ENCODE measurements at regions not wholly inside any gene's neighbourhood (a gene's known extent, or its start where the extent isn't known, plus 50 kb on each side); places are given as distances from the start of the nearest gene placed in this dataset.
A peak's percentile ranks its signal among the peaks of the same experiment; 100 is the strongest.
"Not testable (repeated sequence)": the region's sequence is repeated elsewhere in the genome, so short reads cannot be mapped to it uniquely, and the experiment has no call there.

- no peak overlapping the region for H4K5ac ChIP-seq (ENCODE audit: low read length)
- no peak overlapping the region for H4K8ac ChIP-seq (ENCODE audit: low read depth, low read length)
- no peak overlapping the region for H3K4ac ChIP-seq (ENCODE audit: low read depth, low read length)
- H3K27me3 ChIP-seq (ENCODE audit: insufficient read depth, low read length, poor library complexity) = no peaks in the 10 kb centered on the region
- no CpG with 5 or more reads among the region's 5 CpGs for WGBS (ENCODE audit: extremely low coverage, insufficient coverage, low lambda C conversion rate)
- no peak overlapping the region for H3K27ac ChIP-seq (ENCODE audit: low read depth, low read length)
- no peak for DNase-seq
- no peak overlapping the region for H2BK5ac ChIP-seq (ENCODE audit: low read length)
- H3K56ac ChIP-seq (ENCODE audit: low read length) = no peak overlapping the region
- no peak overlapping the region for H3K4me2 ChIP-seq (ENCODE audit: low read length)
- H3K9ac ChIP-seq (ENCODE audit: low read length) = no peak overlapping the region
- no peak overlapping the region for H3K23ac ChIP-seq (ENCODE audit: low read length)
- H3K36me3 ChIP-seq (ENCODE audit: control insufficient read depth, insufficient read depth, low read length) = no peaks in the 10 kb centered on the region
- no peak overlapping the region for H2AK5ac ChIP-seq (ENCODE audit: low read length)
- H3K4me1 ChIP-seq (ENCODE audit: control insufficient read depth, low read depth, low read length) = peaks cover 4% of the 10 kb centered on the region
- H3K4me3 ChIP-seq (ENCODE audit: low read length) = no peak overlapping the region
- H3K18ac ChIP-seq (ENCODE audit: low read length) = no peak overlapping the region
- H3K79me2 ChIP-seq (ENCODE audit: control insufficient read depth, insufficient read depth, low read length) = no peaks in the 10 kb centered on the region
- no peaks in the 10 kb centered on the region for H3K79me1 ChIP-seq (ENCODE audit: low read length)
- no peak overlapping the region for H2BK15ac ChIP-seq (replicated peaks; ENCODE audit: low read depth)
- no peak overlapping the region for H2BK120ac ChIP-seq (ENCODE audit: low read depth, low read length)
Measured at GRCh38 chr10:30702860-30703259, 73.3 kb upstream of the LYZL2 start.

- Histone ChIP-seq H2BK5ac (ENCODE audit: low read length) (no peak overlapping the region), H3K4me2 (ENCODE audit: low read length) (no peak overlapping the region), H3K18ac (ENCODE audit: low read length) (no peak overlapping the region), H2BK120ac (ENCODE audit: low read depth, low read length) (no peak overlapping the region), H2AK5ac (ENCODE audit: low read length) (no peak overlapping the region), H3K9ac (ENCODE audit: low read length) (no peak overlapping the region), H3K79me1 (ENCODE audit: low read length) (no peaks in the 10 kb centered on the region), H3K36me3 (ENCODE audit: control insufficient read depth, insufficient read depth, low read length) (no peaks in the 10 kb centered on the region), H3K56ac (ENCODE audit: low read length) (peak overlapping the region; percentile 64), H3K27ac (ENCODE audit: low read depth, low read length) (no peak overlapping the region), H3K23ac (ENCODE audit: low read length) (no peak overlapping the region), H3K4ac (ENCODE audit: low read depth, low read length) (no peak overlapping the region), H3K4me1 (ENCODE audit: control insufficient read depth, low read depth, low read length) (peaks cover 4% of the 10 kb centered on the region), H4K5ac (ENCODE audit: low read length) (no peak overlapping the region), H3K4me3 (ENCODE audit: low read length) (no peak overlapping the region), H4K8ac (ENCODE audit: low read depth, low read length) (peak overlapping the region; percentile 79), H2BK15ac (replicated peaks; ENCODE audit: low read depth) (no peak overlapping the region), H3K79me2 (ENCODE audit: control insufficient read depth, insufficient read depth, low read length) (no peaks in the 10 kb centered on the region), H3K27me3 (ENCODE audit: insufficient read depth, low read length, poor library complexity) (no peaks in the 10 kb centered on the region)
- peak; percentile 57 for DNase-seq
- no CpG with 5 or more reads among the region's 13 CpGs for WGBS (ENCODE audit: extremely low coverage, insufficient coverage, low lambda C conversion rate)
Measured at GRCh38 chr10:30701451-30702173, 72.1 kb upstream of the LYZL2 start.

- no peak overlapping the region for H3K27ac ChIP-seq (ENCODE audit: low read depth, low read length)
- no peak overlapping the region for H2AK5ac ChIP-seq (ENCODE audit: low read length)
- H3K79me1 ChIP-seq (ENCODE audit: low read length) = no peaks in the 10 kb centered on the region
- no peak overlapping the region for H3K4me3 ChIP-seq (ENCODE audit: low read length)
- H2BK120ac ChIP-seq (ENCODE audit: low read depth, low read length) = no peak overlapping the region
- H3K18ac ChIP-seq (ENCODE audit: low read length) = no peak overlapping the region
- DNase-seq = no peak
- no peak overlapping the region for H3K4ac ChIP-seq (ENCODE audit: low read depth, low read length)
- no peak overlapping the region for H2BK5ac ChIP-seq (ENCODE audit: low read length)
- H3K36me3 ChIP-seq (ENCODE audit: control insufficient read depth, insufficient read depth, low read length) = no peaks in the 10 kb centered on the region
- H2BK15ac ChIP-seq (replicated peaks; ENCODE audit: low read depth) = no peak overlapping the region
- no peak overlapping the region for H3K23ac ChIP-seq (ENCODE audit: low read length)
- no peak overlapping the region for H4K8ac ChIP-seq (ENCODE audit: low read depth, low read length)
- no peak overlapping the region for H4K5ac ChIP-seq (ENCODE audit: low read length)
- H3K4me2 ChIP-seq (ENCODE audit: low read length) = no peak overlapping the region
- no CpG with 5 or more reads among the region's 3 CpGs for whole genome bisulfite sequencing (ENCODE audit: extremely low coverage, insufficient coverage, low lambda C conversion rate)
- H3K56ac ChIP-seq (ENCODE audit: low read length) = no peak overlapping the region
- H3K79me2 ChIP-seq (ENCODE audit: control insufficient read depth, insufficient read depth, low read length) = no peaks in the 10 kb centered on the region
- H3K27me3 ChIP-seq (ENCODE audit: insufficient read depth, low read length, poor library complexity) = no peaks in the 10 kb centered on the region
- H3K9ac ChIP-seq (ENCODE audit: low read length) = no peak overlapping the region
- peaks cover 4% of the 10 kb centered on the region for H3K4me1 ChIP-seq (ENCODE audit: control insufficient read depth, low read depth, low read length)
Measured at GRCh38 chr10:30697806-30698205, 68.3 kb upstream of the LYZL2 start.

GRCh38 chr10:30697221-30697620, 67.7 kb upstream of the LYZL2 start:
- not testable (repeated sequence) for H3K4me2 ChIP-seq (ENCODE audit: low read length); H3K18ac ChIP-seq (ENCODE audit: low read length); H3K4ac ChIP-seq (ENCODE audit: low read depth, low read length); H2AK5ac ChIP-seq (ENCODE audit: low read length); H3K56ac ChIP-seq (ENCODE audit: low read length); H2BK15ac ChIP-seq (replicated peaks; ENCODE audit: low read depth); H3K23ac ChIP-seq (ENCODE audit: low read length); H3K4me3 ChIP-seq (ENCODE audit: low read length); H3K27me3 ChIP-seq (ENCODE audit: insufficient read depth, low read length, poor library complexity); H3K9ac ChIP-seq (ENCODE audit: low read length); H3K27ac ChIP-seq (ENCODE audit: low read depth, low read length); H3K4me1 ChIP-seq (ENCODE audit: control insufficient read depth, low read depth, low read length); H4K5ac ChIP-seq (ENCODE audit: low read length); H3K36me3 ChIP-seq (ENCODE audit: control insufficient read depth, insufficient read depth, low read length); H3K79me2 ChIP-seq (ENCODE audit: control insufficient read depth, insufficient read depth, low read length); H2BK5ac ChIP-seq (ENCODE audit: low read length); H2BK120ac ChIP-seq (ENCODE audit: low read depth, low read length); DNase-seq; H3K79me1 ChIP-seq (ENCODE audit: low read length); H4K8ac ChIP-seq (ENCODE audit: low read depth, low read length)
- WGBS (ENCODE audit: extremely low coverage, insufficient coverage, low lambda C conversion rate) = no CpG with 5 or more reads among the region's 17 CpGs

GRCh38 chr10:30696416-30697185, 67.0 kb upstream of the LYZL2 start:
- not testable (repeated sequence) for H3K4me3 ChIP-seq (ENCODE audit: low read length); H3K79me1 ChIP-seq (ENCODE audit: low read length); H3K9ac ChIP-seq (ENCODE audit: low read length); H2BK120ac ChIP-seq (ENCODE audit: low read depth, low read length); H3K23ac ChIP-seq (ENCODE audit: low read length); H3K36me3 ChIP-seq (ENCODE audit: control insufficient read depth, insufficient read depth, low read length); H2BK5ac ChIP-seq (ENCODE audit: low read length); H4K5ac ChIP-seq (ENCODE audit: low read length); H3K4ac ChIP-seq (ENCODE audit: low read depth, low read length); H3K27ac ChIP-seq (ENCODE audit: low read depth, low read length); H3K4me2 ChIP-seq (ENCODE audit: low read length); H3K79me2 ChIP-seq (ENCODE audit: control insufficient read depth, insufficient read depth, low read length); H2AK5ac ChIP-seq (ENCODE audit: low read length); H3K27me3 ChIP-seq (ENCODE audit: insufficient read depth, low read length, poor library complexity); H3K56ac ChIP-seq (ENCODE audit: low read length); H3K18ac ChIP-seq (ENCODE audit: low read length); H2BK15ac ChIP-seq (replicated peaks; ENCODE audit: low read depth); H3K4me1 ChIP-seq (ENCODE audit: control insufficient read depth, low read depth, low read length); H4K8ac ChIP-seq (ENCODE audit: low read depth, low read length)
- no CpG with 5 or more reads among the region's 10 CpGs for WGBS (ENCODE audit: extremely low coverage, insufficient coverage, low lambda C conversion rate)
- DNase-seq = peak; percentile 45

Measured in mesendoderm (in vitro differentiated cells).